GM12878 (cell line): ENCODE measurements at regions not wholly inside any gene's neighbourhood (a gene's known extent, or its start where the extent isn't known, plus 50 kb on each side); places are given as distances from the start of the nearest gene placed in this dataset.

Experiments
- CBX3 ChIP-seq: fragments of 200-600 bp; sonication (generic); IDR thresholded peaks from 2 replicates; pipeline ENCODE4 v1.6.1; 2016; ENCODE audit warnings: low read depth, borderline replicate concordance
- CREB1 ChIP-seq: IDR thresholded peaks from 2 replicates; pipeline ENCODE4 v1.6.1; 2012; ENCODE audit warnings: low read depth, mild to moderate bottlenecking, inconsistent platforms
- DPF2 ChIP-seq: fragments of 450-650 bp; IDR thresholded peaks from 2 replicates; pipeline ENCODE4 v1.6.1; 2017; ENCODE audit warnings: mild to moderate bottlenecking
- ESRRA ChIP-seq: IDR thresholded peaks from 2 replicates; pipeline ENCODE4 v1.6.1; 2012; ENCODE audit warnings: mild to moderate bottlenecking, low read length, improper control_type of control experiment
- ETV6 ChIP-seq, 2 experiments: fragments of 450-650 bp in 1 of 2; IDR thresholded peaks in 1 of 2; conservative IDR thresholded peaks in 1 of 2; 2 replicates each; pipeline ENCODE4 v1.6.1; 2014; ENCODE audit warnings: antibody characterized with exemption in 1 of 2, borderline replicate concordance in 1 of 2, low read depth in 1 of 2, mild to moderate bottlenecking in 1 of 2, moderate library complexity in 1 of 2
- MEF2A ChIP-seq: IDR thresholded peaks from 2 replicates; pipeline ENCODE4 v1.6.1; 2011; ENCODE audit warnings: low read depth, mild to moderate bottlenecking, low read length, moderate library complexity; ENCODE audit not compliant: insufficient read depth
- PKNOX1 ChIP-seq: fragments of 450-650 bp; IDR thresholded peaks from 2 replicates; pipeline ENCODE4 v1.6.1; 2016; ENCODE audit warnings: mild to moderate bottlenecking
- PRDM15 ChIP-seq: fragments of 450-650 bp; formaldehyde crosslinking; IDR thresholded peaks from 2 replicates; pipeline ENCODE4 v1.4.0; 2020; ENCODE audit warnings: mild to moderate bottlenecking, moderate library complexity
- RAD21 ChIP-seq: IDR thresholded peaks from 2 replicates; pipeline ENCODE4 v1.6.1; 2011; ENCODE audit warnings: mild to moderate bottlenecking, low read depth, low read length, moderate library complexity; ENCODE audit not compliant: insufficient read depth
- RCOR1 ChIP-seq: conservative IDR thresholded peaks from 2 replicates; pipeline ENCODE4 v1.6.1; 2012; ENCODE audit warnings: low read depth, low read length, improper control_type of control experiment
- RELB ChIP-seq: fragments of 450-650 bp; IDR thresholded peaks from 2 replicates; pipeline ENCODE4 v1.6.1; 2017; ENCODE audit warnings: low read depth, mild to moderate bottlenecking, moderate library complexity
- STAT3 ChIP-seq: IDR thresholded peaks from 2 replicates; pipeline ENCODE4 v1.6.1; 2011; ENCODE audit warnings: low read depth, low read length, improper control_type of control experiment
- ZNF622 ChIP-seq: fragments of 450-650 bp; IDR thresholded peaks from 2 replicates; pipeline ENCODE4 v1.6.1; 2017; ENCODE audit warnings: mild to moderate bottlenecking, inconsistent platforms

- TF ChIP-seq PKNOX1 (no peak), ESRRA (no peak), ZNF622 (no peak), RCOR1 (no peak), ETV6 (conservative IDR thresholded peaks at IDR 0.05 in 1 of 2, IDR thresholded peaks at IDR 0.05 in 1 of 2; ENCODE audit: borderline replicate concordance in 1 of 2, low read depth in 1 of 2) (no peak), PRDM15 (no peak), MEF2A (no peak), CREB1 (no peak), CBX3 (no peak), RELB (no peak), DPF2 (no peak), RAD21 (no peak), STAT3 (no peak)
Observed at GRCh38 chrX:120790552-120790951, 85.1 kb downstream of the CT47B1 start (continued).
